SU-DHL-6 (cell line): ENCODE measurements at regions not wholly inside any gene's neighbourhood (a gene's known extent, or its start where the extent isn't known, plus 50 kb on each side); places are given as distances from the start of the nearest gene placed in this dataset.

ENCODE experiments used
- EZH2phosphoT487 ChIP-seq: fragments of 200-600 bp; sonication (generic), shearing (Covaris generic); conservative IDR thresholded peaks from 2 replicates; pipeline ENCODE4 v1.6.1; 2018; ENCODE audit warnings: mild to moderate bottlenecking, antibody characterized with exemption, low read length, moderate library complexity, mixed read lengths
- TF ChIP-seq, protein P1 (sequence below): fragments of 200-600 bp; sonication (generic); IDR thresholded peaks from one replicate; pipeline ENCODE4 v1.5.1; 2017; ENCODE audit warnings: antibody characterized with exemption, mild to moderate bottlenecking, low read length, moderate library complexity; ENCODE audit not compliant: insufficient read depth, poor library complexity, severe bottlenecking

DNA sequence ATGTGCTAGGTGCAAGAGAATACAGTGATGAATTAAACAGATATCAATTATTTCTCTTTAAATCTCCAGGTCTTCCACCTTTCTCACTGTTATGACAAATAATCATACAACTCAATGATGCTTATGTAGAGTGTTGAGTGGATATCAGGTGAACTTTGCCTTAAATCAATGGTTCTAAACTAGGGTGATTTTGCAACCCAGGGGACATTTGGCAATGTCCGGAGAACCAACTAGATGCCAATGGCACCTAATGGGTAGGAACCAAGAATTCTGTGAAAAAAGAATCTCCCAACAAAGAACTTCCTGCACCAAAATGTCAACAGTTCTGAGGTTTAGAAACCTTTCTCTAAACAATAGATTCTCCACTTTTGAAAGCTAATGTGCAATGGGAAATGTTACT, 52.0 kb upstream of the GDNF start:
- TF ChIP-seq, protein P1, sequence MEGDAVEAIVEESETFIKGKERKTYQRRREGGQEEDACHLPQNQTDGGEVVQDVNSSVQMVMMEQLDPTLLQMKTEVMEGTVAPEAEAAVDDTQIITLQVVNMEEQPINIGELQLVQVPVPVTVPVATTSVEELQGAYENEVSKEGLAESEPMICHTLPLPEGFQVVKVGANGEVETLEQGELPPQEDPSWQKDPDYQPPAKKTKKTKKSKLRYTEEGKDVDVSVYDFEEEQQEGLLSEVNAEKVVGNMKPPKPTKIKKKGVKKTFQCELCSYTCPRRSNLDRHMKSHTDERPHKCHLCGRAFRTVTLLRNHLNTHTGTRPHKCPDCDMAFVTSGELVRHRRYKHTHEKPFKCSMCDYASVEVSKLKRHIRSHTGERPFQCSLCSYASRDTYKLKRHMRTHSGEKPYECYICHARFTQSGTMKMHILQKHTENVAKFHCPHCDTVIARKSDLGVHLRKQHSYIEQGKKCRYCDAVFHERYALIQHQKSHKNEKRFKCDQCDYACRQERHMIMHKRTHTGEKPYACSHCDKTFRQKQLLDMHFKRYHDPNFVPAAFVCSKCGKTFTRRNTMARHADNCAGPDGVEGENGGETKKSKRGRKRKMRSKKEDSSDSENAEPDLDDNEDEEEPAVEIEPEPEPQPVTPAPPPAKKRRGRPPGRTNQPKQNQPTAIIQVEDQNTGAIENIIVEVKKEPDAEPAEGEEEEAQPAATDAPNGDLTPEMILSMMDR, result no peak
- TF ChIP-seq EZH2phosphoT487, result no peak
